Sigmoid colon (tissue), 6 donors: ENCODE measurements at regions not wholly inside any gene's neighbourhood (a gene's known extent, or its start where the extent isn't known, plus 50 kb on each side); places are given as distances from the start of the nearest gene placed in this dataset.

Experiments
- DNase-seq: peaks from one replicate; pipeline ENCODE4 v3.0.0-alpha.2; 2019
- H3K27ac ChIP-seq, 4 donors: fragments of 200-600 bp; sonication (generic); one replicate each; pipeline ENCODE4 v1.5.1; 2016 to 2019; ENCODE audit warnings: mild to moderate bottlenecking in 1 of 4
- H3K27me3 ChIP-seq, 3 donors: fragments of 200-600 bp; sonication (generic); one replicate each; pipeline ENCODE4 v1.5.1; 2019; ENCODE audit warnings: mild to moderate bottlenecking in 1 of 3
- H3K36me3 ChIP-seq, 4 donors: fragments of 200-600 bp; sonication (generic); one replicate each; pipeline ENCODE4 v1.5.1; 2016 to 2019
- H3K4me1 ChIP-seq, 4 donors: fragments of 200-600 bp; sonication (generic); one replicate each; pipeline ENCODE4 v1.5.1; 2017 to 2019
- H3K4me3 ChIP-seq, 4 donors: fragments of 200-600 bp; sonication (generic); one replicate each; pipeline ENCODE4 v1.5.1; 2017 to 2019; ENCODE audit warnings: mild to moderate bottlenecking in 2 of 4, moderate library complexity in 1 of 4
- H3K9me3 ChIP-seq, 4 donors: fragments of 200-600 bp in 3 of 4; sonication (generic) in 3 of 4; one replicate each; pipeline versions ENCODE4 v1.5.1 to v1.6.1; 2013 to 2019
- EP300 ChIP-seq, 4 donors: sonication (generic); formaldehyde crosslinking; IDR thresholded peaks; one replicate each; pipeline ENCODE4 v1.6.1; 2017; ENCODE audit warnings: antibody characterized with exemption in 4 of 4
- POLR2A ChIP-seq, 2 donors: fragments of 450-650 bp; IDR thresholded peaks; one replicate each; pipeline ENCODE4 v1.6.1; 2016; ENCODE audit warnings: antibody characterized with exemption in 2 of 2, mild to moderate bottlenecking in 2 of 2, moderate library complexity in 2 of 2
- POLR2AphosphoS5 ChIP-seq, 4 donors: sonication (generic); formaldehyde crosslinking; IDR thresholded peaks; one replicate each; pipeline ENCODE4 v1.6.1; 2017; ENCODE audit warnings: antibody characterized with exemption in 4 of 4
- WGBS, 2 donors: extraction: QIAGEN DNeasy Blood & Tissue Kit; methylation state at CpG; one replicate each; pipeline ENCODE4 v1.1.7; 2013; 5-methylcytosine and 5-hydroxymethylcytosine counted together
- intact Hi-C: fragments of 100-400 bp; cut with DNase I; formaldehyde crosslinking; loops from one replicate; pipeline ENCODE4 v1.15.1; 2023
- TF ChIP-seq, protein P1 (sequence below), 4 experiments: fragments of 450-650 bp in 3 of 4; fragments of 200-600 bp in 1 of 4; IDR thresholded peaks; one replicate each; pipeline ENCODE4 v1.5.1; 2016 to 2019; ENCODE audit warnings: antibody characterized with exemption in 4 of 4, mild to moderate bottlenecking in 3 of 4, moderate library complexity in 2 of 4
- donor health status: healthy with polysubstance abuse.
- donor health status: healthy.

GRCh38 chr14:98379830-98380229 lies 892.2 kb downstream of the BCL11B start:
- 70 to 79% methylated on average over 3 of the region's 3 CpGs for WGBS, 2 donors
- intact Hi-C loops, result no loop called here
- TF ChIP-seq EP300 (IDR thresholded peaks at IDR 0.05), result no peak
- TF ChIP-seq, protein P1, sequence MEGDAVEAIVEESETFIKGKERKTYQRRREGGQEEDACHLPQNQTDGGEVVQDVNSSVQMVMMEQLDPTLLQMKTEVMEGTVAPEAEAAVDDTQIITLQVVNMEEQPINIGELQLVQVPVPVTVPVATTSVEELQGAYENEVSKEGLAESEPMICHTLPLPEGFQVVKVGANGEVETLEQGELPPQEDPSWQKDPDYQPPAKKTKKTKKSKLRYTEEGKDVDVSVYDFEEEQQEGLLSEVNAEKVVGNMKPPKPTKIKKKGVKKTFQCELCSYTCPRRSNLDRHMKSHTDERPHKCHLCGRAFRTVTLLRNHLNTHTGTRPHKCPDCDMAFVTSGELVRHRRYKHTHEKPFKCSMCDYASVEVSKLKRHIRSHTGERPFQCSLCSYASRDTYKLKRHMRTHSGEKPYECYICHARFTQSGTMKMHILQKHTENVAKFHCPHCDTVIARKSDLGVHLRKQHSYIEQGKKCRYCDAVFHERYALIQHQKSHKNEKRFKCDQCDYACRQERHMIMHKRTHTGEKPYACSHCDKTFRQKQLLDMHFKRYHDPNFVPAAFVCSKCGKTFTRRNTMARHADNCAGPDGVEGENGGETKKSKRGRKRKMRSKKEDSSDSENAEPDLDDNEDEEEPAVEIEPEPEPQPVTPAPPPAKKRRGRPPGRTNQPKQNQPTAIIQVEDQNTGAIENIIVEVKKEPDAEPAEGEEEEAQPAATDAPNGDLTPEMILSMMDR (IDR thresholded peaks at IDR 0.05), result no peak
- no peak for TF ChIP-seq POLR2AphosphoS5 (IDR thresholded peaks at IDR 0.05)
- TF ChIP-seq POLR2A (IDR thresholded peaks at IDR 0.05), result no peak

DNA sequence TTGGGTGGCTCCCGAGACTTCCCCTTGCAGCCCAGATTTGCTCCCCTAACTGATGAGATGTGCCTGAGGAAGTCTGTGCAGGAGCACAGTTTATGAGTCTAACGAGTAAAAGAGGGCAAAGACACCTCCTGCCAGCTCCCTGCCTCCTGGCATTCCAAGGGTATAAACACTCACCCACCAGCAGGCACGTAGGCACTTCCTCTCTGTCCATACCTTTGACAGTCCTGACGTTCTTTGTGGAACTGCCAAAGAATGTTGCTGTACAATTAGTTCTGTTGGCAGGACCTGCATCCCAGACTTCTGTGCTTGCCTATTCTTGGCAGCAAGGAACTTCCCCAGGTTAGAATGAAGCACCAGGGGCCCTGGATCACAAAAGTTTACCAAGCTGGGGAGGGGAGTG lies 889.3 kb downstream of the BCL11B start:
- 56 to 70% methylated on average over 4 of the region's 4 CpGs for WGBS, 2 donors
- intact Hi-C loops, result no loop called here
- H3K27ac ChIP-seq, result no peak overlapping the region

More at GRCh38 chr14:98379830-98380229, 892.2 kb downstream of the BCL11B start:
- H3K4me3 ChIP-seq, result no peak overlapping the region
- H3K4me1 ChIP-seq, result no peaks in the 10 kb centered on the region
- H3K27me3 ChIP-seq, result no peaks in the 10 kb centered on the region
- no peak overlapping the region for H3K27ac ChIP-seq
- H3K36me3 ChIP-seq, result no peaks in the 10 kb centered on the region
- DNase-seq, result no peak
- no peaks in the 10 kb centered on the region for H3K9me3 ChIP-seq

GRCh38 chr14:98385851-98386250 lies 886.1 kb downstream of the BCL11B start:
- Histone ChIP-seq H3K4me1 (no peaks in the 10 kb centered on the region), H3K27ac (no peak overlapping the region), H3K9me3 (no peaks in the 10 kb centered on the region), H3K36me3 (no peaks in the 10 kb centered on the region), H3K4me3 (no peak overlapping the region), H3K27me3 (no peaks in the 10 kb centered on the region)
- intact Hi-C loops, result no loop called here
- no peak for DNase-seq
- TF ChIP-seq POLR2A (IDR thresholded peaks at IDR 0.05) (no peak), EP300 (IDR thresholded peaks at IDR 0.05) (no peak), POLR2AphosphoS5 (IDR thresholded peaks at IDR 0.05) (no peak)
- TF ChIP-seq, protein P1 (IDR thresholded peaks at IDR 0.05), result no peak
- 82 to 87% methylated on average over 3 of the region's 3 CpGs for WGBS, 2 donors

More for the DNA sequence above, 889.3 kb downstream of the BCL11B start:
- no peak for DNase-seq
- H3K4me3 ChIP-seq, result no peak overlapping the region
- H3K9me3 ChIP-seq, result no peaks in the 10 kb centered on the region
- no peaks in the 10 kb centered on the region for H3K4me1 ChIP-seq
- TF ChIP-seq, protein P1 (IDR thresholded peaks at IDR 0.05), result no peak
- no peaks in the 10 kb centered on the region for H3K27me3 ChIP-seq
- H3K36me3 ChIP-seq, result no peaks in the 10 kb centered on the region

GRCh38 chr14:98391061-98391460 lies 880.9 kb downstream of the BCL11B start:
- DNase-seq, result no peak
- Histone ChIP-seq H3K4me3 (no peak overlapping the region), H3K4me1 (no peaks in the 10 kb centered on the region), H3K9me3 (no peaks in the 10 kb centered on the region), H3K36me3 (no peaks in the 10 kb centered on the region), H3K27me3 (no peaks in the 10 kb centered on the region), H3K27ac (no peak overlapping the region)
- TF ChIP-seq EP300 (IDR thresholded peaks at IDR 0.05) (no peak), POLR2A (IDR thresholded peaks at IDR 0.05) (no peak), POLR2AphosphoS5 (IDR thresholded peaks at IDR 0.05) (no peak)
- TF ChIP-seq, protein P1 (IDR thresholded peaks at IDR 0.05), result no peak
- intact Hi-C loops, result no loop called here
- WGBS, 2 donors, result 80 to 89% methylated on average over 3 of the region's 3 CpGs

DNA sequence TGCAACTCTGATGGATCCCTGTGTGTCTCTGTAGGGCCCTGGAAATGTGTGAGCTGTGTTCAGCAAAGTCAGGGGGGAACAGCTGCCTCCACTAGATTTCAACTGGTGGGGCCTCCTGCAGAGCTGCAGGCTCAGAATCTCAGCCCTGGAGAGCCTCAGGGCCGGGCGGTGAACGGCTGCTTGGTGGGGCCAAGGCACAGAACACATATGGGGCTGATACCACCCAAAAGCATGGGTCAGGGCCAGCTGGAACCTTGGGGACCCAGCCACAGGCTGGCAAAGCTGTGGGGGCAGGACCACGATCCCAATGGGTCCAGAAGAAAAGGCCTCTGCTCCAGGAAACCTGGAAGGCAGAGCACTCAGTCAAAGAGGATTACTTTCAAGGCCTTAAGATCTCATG lies 878.5 kb downstream of the BCL11B start:
- intact Hi-C loops, result no loop called here
- H3K27me3 ChIP-seq, result no peaks in the 10 kb centered on the region
- WGBS, 2 donors, result 59 to 77% methylated on average over 4 of the region's 4 CpGs
- H3K4me1 ChIP-seq, result no peaks in the 10 kb centered on the region
- TF ChIP-seq EP300 (IDR thresholded peaks at IDR 0.05), result no peak
- no peak for TF ChIP-seq POLR2AphosphoS5 (IDR thresholded peaks at IDR 0.05)
- no peak for DNase-seq
- H3K9me3 ChIP-seq, result no peaks in the 10 kb centered on the region
- no peak overlapping the region for H3K27ac ChIP-seq
- no peak overlapping the region for H3K4me3 ChIP-seq
- H3K36me3 ChIP-seq, result no peaks in the 10 kb centered on the region
